RPMI7951 (cell line): ENCODE measurements at regions not wholly inside any gene's neighbourhood (a gene's known extent, or its start where the extent isn't known, plus 50 kb on each side); places are given as distances from the start of the nearest gene placed in this dataset.

Experiments used
- DNase-seq: peaks from one replicate; pipeline ENCODE4 v3.0.0-alpha.2; 2012; ENCODE audit warnings: low read depth

GRCh38 chr18:76771192-76771799, 51.1 kb upstream of the ZNF236 start:
- peak; percentile 30 for DNase-seq

- DNase-seq, result no peak
Observed at GRCh38 chr18:76767954-76768353, 54.4 kb upstream of the ZNF236 start.

- DNase-seq, result no peak
Observed at GRCh38 chr18:76766429-76766828, 55.9 kb upstream of the ZNF236 start.

- DNase-seq, result no peak
Observed at GRCh38 chr18:76765649-76766048, 56.7 kb upstream of the ZNF236 start.

- no peak for DNase-seq
Observed at GRCh38 chr18:76764291-76764901, 58.0 kb upstream of the ZNF236 start.

GRCh38 chr18:76759056-76759455, 63.3 kb upstream of the ZNF236 start:
- DNase-seq, result no peak

GRCh38 chr18:76757925-76758324, 64.4 kb upstream of the ZNF236 start:
- DNase-seq, result no peak

- no peak for DNase-seq
Observed at GRCh38 chr18:76757335-76757734, 65.0 kb upstream of the ZNF236 start.

- DNase-seq, result no peak
Observed at GRCh38 chr18:76756531-76757253, 65.7 kb upstream of the ZNF236 start.

GRCh38 chr18:76754351-76754750, 68.0 kb upstream of the ZNF236 start:
- DNase-seq, result no peak

- DNase-seq, result no peak
Observed at GRCh38 chr18:76752400-76752799, 70.0 kb upstream of the ZNF236 start.

GRCh38 chr18:76750917-76751890, 71.2 kb upstream of the ZNF236 start:
- DNase-seq, result no peak

- DNase-seq, result no peak
Observed at GRCh38 chr18:76750269-76750668, 72.1 kb upstream of the ZNF236 start.

GRCh38 chr18:76747676-76748075, 74.7 kb upstream of the ZNF236 start:
- no peak for DNase-seq

GRCh38 chr18:76741346-76741745, 81.0 kb upstream of the ZNF236 start:
- DNase-seq, result no peak

GRCh38 chr18:76736309-76736708, 86.0 kb upstream of the ZNF236 start:
- no peak for DNase-seq

- DNase-seq, result no peak
Observed at GRCh38 chr18:76730901-76731300, 91.5 kb upstream of the ZNF236 start.

GRCh38 chr18:76727589-76727988, 94.8 kb upstream of the ZNF236 start:
- no peak for DNase-seq

GRCh38 chr18:76725445-76725844, 96.9 kb upstream of the ZNF236 start:
- no peak for DNase-seq

GRCh38 chr18:76722224-76723061, 99.9 kb upstream of the ZNF236 start:
- no peak for DNase-seq
